HEK293 (cell line): ENCODE measurements at regions not wholly inside any gene's neighbourhood (a gene's known extent, or its start where the extent isn't known, plus 50 kb on each side); places are given as distances from the start of the nearest gene placed in this dataset.

Source experiments
- CTCF ChIA-PET: fragments of 350-600 bp; formaldehyde crosslinking; extraction: SDS; loops from one replicate; lab custom pipeline; 2021; ENCODE audit warnings: antibody characterized with exemption; lab: Yijun Ruan, JAX
- POLR2A ChIA-PET: fragments of 300-600 bp; formaldehyde crosslinking; extraction: SDS; loops from one replicate; lab custom pipeline; 2020; ENCODE audit warnings: antibody characterized with exemption, inconsistent platforms; lab: Yijun Ruan, JAX
- H3K27ac ChIP-seq: fragments of 200-500 bp; sonication (Bioruptor generic); 2 replicates; pipeline ENCODE4 v1.5.1; 2014; ENCODE audit warnings: low read depth, low read length, control low read depth, inconsistent platforms; ENCODE audit errors: extremely low read depth
- H3K36me3 ChIP-seq, 2 experiments: fragments of 200-500 bp in 1 of 2; sonication (Bioruptor generic) in 1 of 2; 1 replicate in 1 of 2; 2 replicates in 1 of 2; pipeline ENCODE4 v1.5.1; 2014 to 2017; ENCODE audit warnings: inconsistent platforms in 2 of 2, low read length in 2 of 2; ENCODE audit not compliant: control insufficient read depth in 2 of 2, insufficient read depth in 1 of 2
- H3K4me1 ChIP-seq: fragments of 200-500 bp; sonication (Bioruptor generic); 2 replicates; pipeline ENCODE4 v1.5.1; 2014; ENCODE audit warnings: mild to moderate bottlenecking, low read length, inconsistent platforms; ENCODE audit not compliant: control insufficient read depth, insufficient read depth
- H3K4me3 ChIP-seq: 2 replicates; pipeline ENCODE4 v1.5.1; 2011; ENCODE audit warnings: low read depth, mild to moderate bottlenecking, control low read depth, low read length, moderate library complexity
- H3K9me3 ChIP-seq: fragments of 200-500 bp; sonication (Bioruptor generic); 2 replicates; pipeline ENCODE4 v1.5.1; 2014; ENCODE audit warnings: low read depth, low read length, inconsistent platforms; ENCODE audit not compliant: control insufficient read depth, insufficient read depth
- MYNN ChIP-seq: fragments of 450-650 bp; formaldehyde crosslinking; IDR thresholded peaks from 2 replicates; pipeline ENCODE4 v1.5.1; 2016; ENCODE audit warnings: missing biosample characterization, missing genetic modification characterization, borderline replicate concordance
- SP2 ChIP-seq: fragments of 450-650 bp; formaldehyde crosslinking; IDR thresholded peaks from 2 replicates; pipeline ENCODE4 v1.5.1; 2016; ENCODE audit warnings: missing biosample characterization, missing genetic modification characterization
- YY2 ChIP-seq: fragments of 450-650 bp; formaldehyde crosslinking; IDR thresholded peaks from 2 replicates; pipeline ENCODE4 v1.5.1; 2016; ENCODE audit warnings: missing biosample characterization, missing genetic modification characterization
- ZBTB10 ChIP-seq: fragments of 450-650 bp; formaldehyde crosslinking; IDR thresholded peaks from 2 replicates; pipeline ENCODE4 v1.5.1; 2016; ENCODE audit warnings: missing biosample characterization, missing genetic modification characterization
- ZBTB20 ChIP-seq: fragments of 450-650 bp; formaldehyde crosslinking; IDR thresholded peaks from 2 replicates; pipeline ENCODE4 v1.5.1; 2016; ENCODE audit warnings: missing biosample characterization, missing genetic modification characterization
- ZBTB21 ChIP-seq: fragments of 450-650 bp; formaldehyde crosslinking; IDR thresholded peaks from 2 replicates; pipeline ENCODE4 v1.5.1; 2017; ENCODE audit warnings: missing biosample characterization, missing genetic modification characterization
- ZFP69B ChIP-seq: fragments of 450-650 bp; formaldehyde crosslinking; IDR thresholded peaks from 2 replicates; pipeline ENCODE4 v1.5.1; 2016; ENCODE audit warnings: missing biosample characterization, missing genetic modification characterization
- ZIC2 ChIP-seq: fragments of 450-650 bp; formaldehyde crosslinking; IDR thresholded peaks from 2 replicates; pipeline ENCODE4 v1.5.1; 2016; ENCODE audit warnings: missing biosample characterization, missing genetic modification characterization
- ZNF112 ChIP-seq: fragments of 450-650 bp; formaldehyde crosslinking; IDR thresholded peaks from 2 replicates; pipeline ENCODE4 v1.5.0; 2017; ENCODE audit warnings: missing biosample characterization, missing genetic modification characterization
- ZNF133 ChIP-seq: fragments of 450-650 bp; formaldehyde crosslinking; IDR thresholded peaks from 2 replicates; pipeline ENCODE4 v1.5.1; 2016; ENCODE audit warnings: missing biosample characterization, missing genetic modification characterization
- ZNF146 ChIP-seq: fragments of 450-650 bp; formaldehyde crosslinking; IDR thresholded peaks from 2 replicates; pipeline ENCODE4 v1.5.1; 2016; ENCODE audit warnings: missing biosample characterization, missing genetic modification characterization
- ZNF175 ChIP-seq: fragments of 450-650 bp; formaldehyde crosslinking; IDR thresholded peaks from 2 replicates; pipeline ENCODE4 v1.5.1; 2016; ENCODE audit warnings: missing biosample characterization, missing genetic modification characterization
- ZNF184 ChIP-seq: fragments of 450-650 bp; IDR thresholded peaks from 2 replicates; pipeline ENCODE4 v1.5.1; 2018; ENCODE audit warnings: missing biosample characterization, mild to moderate bottlenecking, missing genetic modification characterization
- ZNF202 ChIP-seq: fragments of 450-650 bp; formaldehyde crosslinking; IDR thresholded peaks from 2 replicates; pipeline ENCODE4 v1.5.1; 2016; ENCODE audit warnings: missing biosample characterization, missing genetic modification characterization, borderline replicate concordance
- ZNF274 ChIP-seq, 2 experiments: fragments of 200-500 bp in 1 of 2; fragments of 450-650 bp in 1 of 2; sonication (Bioruptor generic) in 1 of 2; formaldehyde crosslinking in 1 of 2; IDR thresholded peaks; 2 replicates each; pipeline versions ENCODE4 v1.5.1 to v1.6.1; 2014 to 2016; ENCODE audit warnings: borderline replicate concordance in 1 of 2, inconsistent platforms in 1 of 2, low read length in 1 of 2, missing biosample characterization in 1 of 2, missing genetic modification characterization in 1 of 2
- ZNF549 ChIP-seq: fragments of 450-650 bp; IDR thresholded peaks from 2 replicates; pipeline ENCODE4 v1.5.1; 2018; ENCODE audit warnings: missing biosample characterization, missing genetic modification characterization, mild to moderate bottlenecking, inconsistent platforms, moderate library complexity
- ZNF571 ChIP-seq: fragments of 450-650 bp; formaldehyde crosslinking; IDR thresholded peaks from 2 replicates; pipeline ENCODE4 v1.5.0; 2017; ENCODE audit warnings: missing biosample characterization, missing genetic modification characterization
- ZNF596 ChIP-seq: fragments of 450-650 bp; IDR thresholded peaks from 2 replicates; pipeline ENCODE4 v1.5.0; 2018; ENCODE audit warnings: missing biosample characterization, mild to moderate bottlenecking, missing genetic modification characterization, moderate library complexity
- ZNF624 ChIP-seq: fragments of 450-650 bp; formaldehyde crosslinking; IDR thresholded peaks from 2 replicates; pipeline ENCODE4 v1.5.1; 2017; ENCODE audit warnings: missing biosample characterization, missing genetic modification characterization
- ZNF677 ChIP-seq: fragments of 450-650 bp; IDR thresholded peaks from 2 replicates; pipeline ENCODE4 v1.5.0; 2018; ENCODE audit warnings: missing biosample characterization, mild to moderate bottlenecking, missing genetic modification characterization, moderate library complexity
- ZNF692 ChIP-seq: fragments of 450-650 bp; formaldehyde crosslinking; IDR thresholded peaks from 2 replicates; pipeline ENCODE4 v1.5.1; 2016; ENCODE audit warnings: missing biosample characterization, missing genetic modification characterization

- Histone ChIP-seq H3K9me3 (no peaks in the 10 kb centered on the region), H3K4me3 (no peak overlapping the region), H3K27ac (no peak overlapping the region), H3K4me1 (no peaks in the 10 kb centered on the region), H3K36me3 (no peaks in the 10 kb centered on the region)
- TF ChIP-seq ZNF677 (tag by site-specific recombination) (no peak), ZBTB20 (tag by site-specific recombination) (no peak), ZNF692 (tag by site-specific recombination) (no peak), ZNF133 (tag by site-specific recombination) (no peak), SP2 (no peak), ZIC2 (tag by site-specific recombination) (no peak)
- ChIA-PET CTCF (interaction anchor here (0.7 kb wide), 1 partner anchor 135 kb away, joined by 3 read pairs; no protein-coding TSS in a partner anchor), POLR2A (no interaction called here)
Observed at GRCh38 chr1:29991025-29991424, 732.4 kb downstream of the MATN1 start.

- H3K4me3 ChIP-seq: no peak overlapping the region
- H3K4me1 ChIP-seq: no peaks in the 10 kb centered on the region
- POLR2A ChIA-PET: no interaction called here
- CTCF ChIA-PET: interaction anchor here (0.7 kb wide), 1 partner anchor 134 kb away, joined by 3 read pairs; no protein-coding TSS in a partner anchor
- no peaks in the 10 kb centered on the region for H3K9me3 ChIP-seq
- TF ChIP-seq ZNF549 (tag by site-specific recombination) (no peak), ZNF624 (tag by site-specific recombination) (no peak), ZBTB10 (no peak), ZNF274 (IDR thresholded peaks at IDR 0.05; ENCODE audit: low read length) (no peak), ZNF274 (tag by site-specific recombination; IDR thresholded peaks at IDR 0.05; ENCODE audit: borderline replicate concordance) (no peak), ZNF596 (tag by site-specific recombination) (no peak), ZNF146 (tag by site-specific recombination) (no peak), ZNF112 (tag by site-specific recombination) (no peak), YY2 (tag by site-specific recombination) (no peak), ZNF202 (no peak), ZBTB21 (no peak), ZNF184 (tag by site-specific recombination) (no peak), ZFP69B (no peak), ZNF175 (tag by site-specific recombination) (no peak), MYNN (tag by site-specific recombination) (no peak), ZNF571 (tag by site-specific recombination) (no peak)
- H3K36me3 ChIP-seq: no peaks in the 10 kb centered on the region
- H3K27ac ChIP-seq: no peak overlapping the region
Observed at GRCh38 chr1:29990304-29990703, 733.1 kb downstream of the MATN1 start.
